HG03520 (cell line): ENCODE measurements at regions not wholly inside any gene's neighbourhood (a gene's known extent, or its start where the extent isn't known, plus 50 kb on each side); places are given as distances from the start of the nearest gene placed in this dataset.
"Not testable (repeated sequence)": the region's sequence is repeated elsewhere in the genome, so short reads cannot be mapped to it uniquely, and the experiment has no call there.

Source experiments
- ATAC-seq: cut with Tn5 transposase; IDR thresholded peaks from one replicate; pipeline ENCODE4 v1.9.1; 2021; ENCODE audit warnings: mild to moderate bottlenecking, moderate library complexity; ENCODE audit not compliant: unreplicated experiment

DNA sequence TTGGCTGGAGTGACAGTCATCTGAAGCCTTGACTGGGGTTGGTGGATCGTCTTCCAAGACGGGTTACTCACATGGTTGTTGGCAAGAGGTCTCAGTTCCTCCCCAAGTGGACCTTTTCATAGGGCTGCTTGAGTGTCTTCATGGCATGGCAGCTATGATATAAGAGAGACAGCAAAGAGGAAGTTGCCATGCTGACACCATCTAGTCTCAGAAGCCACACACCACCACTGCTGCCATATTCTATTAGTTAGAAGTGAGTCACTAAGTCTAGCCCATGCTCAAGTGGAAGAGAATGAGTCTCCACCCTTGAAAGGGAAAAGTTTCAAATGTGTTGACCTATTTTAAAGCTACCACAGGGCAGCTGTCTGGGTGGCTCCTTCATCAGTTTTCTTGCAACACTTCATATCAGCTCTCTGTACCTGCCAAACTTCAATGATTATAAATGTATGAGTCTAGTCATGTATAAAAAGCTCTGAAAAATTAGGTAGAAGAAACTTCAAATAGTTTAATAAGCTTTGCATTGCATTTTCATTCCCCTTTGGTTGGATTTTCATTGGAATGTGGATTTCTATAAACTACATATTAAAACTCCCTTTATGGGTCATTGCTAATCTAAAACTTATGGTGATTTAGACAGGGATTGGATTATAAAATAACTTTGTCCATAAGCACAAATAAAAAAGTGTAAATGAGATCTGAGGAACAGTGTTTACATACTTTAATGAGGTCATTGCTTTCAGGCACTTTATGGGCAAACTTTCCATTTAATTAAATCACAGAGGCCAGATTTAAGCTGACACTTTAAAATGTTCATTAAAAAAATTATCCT lies 68.0 kb upstream of the ATXN3L start:
- ATAC-seq, result no peak

DNA sequence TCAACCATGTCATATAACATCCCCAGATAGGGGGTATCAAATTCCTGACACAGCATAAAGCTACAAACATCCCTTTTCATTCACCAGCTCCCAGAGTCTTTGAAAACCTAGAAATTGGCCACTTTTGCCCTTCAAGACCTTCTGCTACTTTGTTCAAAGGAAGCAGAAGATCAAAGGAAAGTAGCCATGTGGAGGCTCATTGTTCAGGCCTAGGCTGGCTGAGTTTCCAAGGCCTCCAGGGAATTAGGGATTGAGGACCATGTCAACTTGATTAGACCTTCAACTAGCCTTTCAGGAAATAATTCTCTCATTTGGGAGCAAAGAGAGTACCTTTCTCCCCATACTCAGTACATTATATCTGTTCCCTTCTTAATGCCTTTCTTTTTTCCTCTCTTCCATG lies 66.8 kb upstream of the ATXN3L start:
- ATAC-seq, result no peak

DNA sequence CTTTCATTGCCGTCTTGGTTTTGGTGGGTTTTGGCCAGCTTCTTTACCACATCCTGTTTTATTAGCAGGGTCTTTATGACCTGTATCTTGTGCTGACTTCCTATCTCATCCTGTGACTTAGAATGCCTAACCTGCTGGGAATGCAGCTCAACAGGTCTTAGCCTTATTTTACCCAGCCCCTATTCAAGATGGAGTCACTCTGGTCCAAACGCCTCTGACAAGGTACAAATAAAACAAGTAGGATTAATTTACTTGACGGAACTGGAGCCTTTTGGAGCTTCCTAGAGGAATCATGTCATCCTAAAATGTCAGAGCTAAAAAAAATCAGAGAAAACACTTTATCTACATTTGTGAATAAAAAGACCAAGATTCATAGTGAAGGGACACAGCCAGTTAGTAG lies 66.2 kb upstream of the ATXN3L start:
- ATAC-seq, result no peak

DNA sequence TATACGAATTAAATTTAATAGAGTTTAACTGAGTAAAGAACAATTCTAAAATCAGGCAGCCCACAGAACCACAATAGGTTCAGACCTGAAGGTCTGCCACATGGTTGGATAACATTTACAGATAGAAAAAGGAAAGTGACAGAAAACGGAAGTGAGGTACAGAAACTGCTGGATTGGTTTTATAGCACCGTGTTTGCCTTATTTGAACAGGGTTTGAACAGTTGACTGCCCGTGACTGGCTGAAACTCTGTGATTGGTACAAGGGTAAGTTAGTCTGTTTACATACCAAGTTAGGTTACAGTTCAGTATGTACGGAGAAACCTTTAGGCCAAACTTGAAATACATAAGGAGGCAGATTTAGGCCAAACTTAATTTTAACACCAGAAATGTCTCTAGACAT lies 64.1 kb upstream of the ATXN3L start:
- no peak for ATAC-seq

DNA sequence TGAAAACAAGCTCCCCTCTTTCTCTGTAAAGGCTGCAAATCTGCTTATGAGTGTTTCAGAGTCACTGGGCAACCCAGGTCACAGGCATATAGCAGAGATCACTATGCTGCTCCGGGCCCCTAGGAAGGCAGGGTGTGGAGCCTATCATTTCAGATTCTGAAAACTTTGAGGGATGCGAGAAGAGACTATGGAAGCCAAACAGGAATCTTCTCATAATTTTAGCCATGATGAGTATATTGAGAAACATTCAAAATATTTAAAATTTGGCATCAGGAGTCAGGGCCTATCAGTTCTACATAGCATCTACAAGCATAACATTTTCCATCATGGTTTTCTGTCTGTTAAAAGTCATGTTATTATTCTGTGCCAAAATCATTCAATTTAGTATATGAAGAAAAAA lies 61.7 kb upstream of the ATXN3L start:
- ATAC-seq, result no peak

DNA sequence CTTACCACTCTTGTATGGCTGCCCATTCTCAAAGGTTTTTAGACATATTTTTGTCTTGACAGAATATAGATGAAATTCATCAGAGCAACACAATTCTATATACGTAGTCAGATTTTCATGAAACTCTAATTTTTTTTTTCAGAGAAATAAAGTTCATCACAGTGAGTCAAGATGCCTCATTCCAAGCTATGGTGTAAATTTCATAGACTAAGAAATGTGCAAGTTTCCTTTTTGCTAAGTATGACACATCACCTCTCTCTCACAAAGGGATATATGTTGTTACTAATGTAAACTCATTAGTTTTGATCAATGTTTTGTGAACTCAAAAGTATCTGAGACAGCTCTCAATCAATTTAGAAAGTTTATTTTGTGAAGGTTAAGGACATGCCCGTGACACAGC lies 60.4 kb upstream of the ATXN3L start:
- no peak for ATAC-seq

DNA sequence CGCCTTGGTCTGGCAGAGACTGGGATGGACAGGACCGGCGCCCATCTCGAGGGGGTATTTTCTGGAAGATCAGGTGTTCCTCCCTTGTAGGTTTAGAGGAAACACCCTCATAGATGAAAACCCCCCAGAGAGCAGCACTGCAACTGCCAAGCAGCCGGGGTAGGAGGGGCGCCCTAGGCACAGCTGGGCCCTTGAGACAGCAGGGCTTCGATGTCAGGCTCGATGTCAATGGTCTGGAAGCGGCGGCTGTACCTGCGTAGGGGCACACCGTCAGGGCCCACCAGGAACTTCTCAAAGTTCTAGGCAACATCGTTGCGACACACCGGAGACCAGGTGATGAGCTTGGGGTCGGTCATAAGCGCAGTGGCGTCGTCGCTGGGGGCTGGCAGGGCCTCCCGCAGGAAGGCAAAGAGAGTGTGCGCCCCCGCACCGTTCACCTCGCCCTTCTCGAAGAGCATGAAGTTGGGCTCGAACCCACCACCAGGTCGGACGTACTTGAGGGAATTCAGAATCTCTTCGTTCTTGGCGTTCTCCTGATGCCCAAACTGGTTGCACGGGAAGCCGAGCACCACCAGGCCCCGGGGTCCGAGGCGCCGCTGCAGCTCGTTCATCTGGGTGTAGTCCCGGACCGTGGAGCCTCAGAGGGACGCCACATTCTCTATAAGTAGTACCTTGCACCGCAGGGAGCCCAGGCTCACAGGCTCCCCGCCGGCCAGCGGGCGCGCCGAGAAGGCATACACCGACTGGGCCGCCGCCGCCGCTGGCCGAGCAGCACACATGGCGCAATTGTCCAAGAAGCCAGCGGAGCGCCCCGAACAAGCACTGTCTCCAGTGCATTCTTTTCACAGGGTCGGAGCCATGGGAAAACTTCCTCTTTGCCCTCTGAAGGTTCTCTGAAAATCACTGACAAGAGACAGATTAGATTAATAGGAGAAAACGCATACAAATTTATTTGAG lies 59.0 kb upstream of the ATXN3L start:
- not testable (repeated sequence) for ATAC-seq

DNA sequence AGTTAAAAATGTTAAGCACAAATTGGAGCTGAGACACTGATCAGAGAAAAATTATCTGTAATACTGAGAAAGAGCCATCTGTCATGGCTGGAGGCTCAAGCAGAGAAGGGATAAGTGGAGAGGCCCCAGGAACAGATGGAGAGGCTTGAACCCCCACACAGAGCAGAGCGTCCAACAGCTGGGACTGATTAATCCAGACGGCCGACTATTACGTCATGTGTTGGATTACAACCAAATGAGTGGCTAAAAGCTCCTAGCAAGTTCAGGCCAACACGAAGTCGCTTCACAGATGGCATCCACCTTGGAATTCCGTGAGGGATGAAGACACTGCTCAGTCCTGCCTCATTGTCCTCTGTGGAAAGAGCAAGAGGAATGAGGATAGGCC lies 57.7 kb upstream of the ATXN3L start:
- ATAC-seq, result no peak

DNA sequence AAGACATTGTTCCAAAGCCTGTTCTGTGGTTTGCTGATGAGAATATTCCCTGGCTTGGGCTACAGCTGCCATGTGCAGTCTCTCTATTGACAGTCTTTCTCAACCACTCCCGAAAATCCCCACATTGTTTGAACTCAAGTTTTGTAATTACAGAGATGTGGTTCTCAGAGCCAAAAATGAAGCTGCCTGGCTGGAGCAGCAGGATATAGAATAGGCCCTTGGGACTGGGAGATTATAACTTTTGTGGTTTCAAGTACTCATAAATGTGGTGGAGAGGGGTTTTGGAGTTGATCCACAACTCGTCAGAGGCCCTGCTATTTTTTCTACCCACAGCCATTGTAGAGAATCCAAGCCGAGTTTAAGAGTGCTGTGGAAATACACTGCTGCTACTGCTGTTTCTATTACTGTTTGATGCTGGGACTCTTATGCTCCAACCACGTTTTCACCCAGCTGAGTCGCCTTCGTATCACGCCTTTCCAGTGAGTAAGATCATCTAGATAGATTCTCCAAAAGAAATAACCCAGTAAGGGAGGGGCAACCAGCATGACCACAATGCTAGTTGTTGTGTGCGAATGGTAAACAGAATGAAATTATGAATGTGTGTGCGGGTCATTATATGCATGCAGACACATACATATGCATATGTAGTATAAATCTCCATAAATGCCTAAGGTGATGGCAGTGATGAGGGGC lies 57.1 kb upstream of the ATXN3L start:
- no peak for ATAC-seq

DNA sequence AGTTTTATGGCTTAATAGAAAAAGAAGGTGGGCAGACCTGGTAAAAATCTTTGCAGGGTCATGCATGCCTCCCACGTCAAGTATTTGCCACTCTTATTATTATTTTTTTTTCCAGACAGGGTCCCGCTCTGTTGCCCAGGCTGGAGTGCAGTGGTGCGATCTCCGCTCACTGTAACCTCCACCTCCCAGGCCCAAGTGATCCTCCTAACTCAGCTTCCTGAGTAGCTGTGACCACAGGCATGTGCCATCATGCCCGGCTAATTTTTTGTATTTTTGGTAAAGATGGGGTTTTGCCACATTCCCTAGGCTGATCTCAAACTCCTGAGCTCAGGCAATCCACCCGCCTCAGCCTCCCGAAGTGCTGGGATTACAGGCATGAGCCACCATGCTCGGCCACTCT lies 55.7 kb upstream of the ATXN3L start:
- ATAC-seq, result not testable (repeated sequence)

DNA sequence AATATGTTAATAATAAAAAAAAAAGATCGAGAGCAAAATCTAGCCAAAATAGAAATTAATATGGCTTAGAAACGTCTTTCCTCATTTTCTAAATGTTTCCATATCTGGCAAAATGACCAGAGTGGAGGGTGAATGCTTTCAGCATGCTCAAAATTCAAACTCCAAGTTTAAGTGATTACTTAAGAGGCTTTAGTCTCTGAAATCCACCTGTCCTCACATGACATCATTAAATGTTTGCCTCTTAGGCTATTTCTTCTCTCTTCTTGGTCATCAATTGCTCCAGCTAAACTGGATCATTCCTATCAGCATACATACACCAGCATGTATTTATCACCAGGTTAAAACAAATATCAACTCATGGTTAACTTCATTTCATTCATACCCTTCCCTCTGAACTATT lies 54.5 kb upstream of the ATXN3L start:
- ATAC-seq, result no peak

DNA sequence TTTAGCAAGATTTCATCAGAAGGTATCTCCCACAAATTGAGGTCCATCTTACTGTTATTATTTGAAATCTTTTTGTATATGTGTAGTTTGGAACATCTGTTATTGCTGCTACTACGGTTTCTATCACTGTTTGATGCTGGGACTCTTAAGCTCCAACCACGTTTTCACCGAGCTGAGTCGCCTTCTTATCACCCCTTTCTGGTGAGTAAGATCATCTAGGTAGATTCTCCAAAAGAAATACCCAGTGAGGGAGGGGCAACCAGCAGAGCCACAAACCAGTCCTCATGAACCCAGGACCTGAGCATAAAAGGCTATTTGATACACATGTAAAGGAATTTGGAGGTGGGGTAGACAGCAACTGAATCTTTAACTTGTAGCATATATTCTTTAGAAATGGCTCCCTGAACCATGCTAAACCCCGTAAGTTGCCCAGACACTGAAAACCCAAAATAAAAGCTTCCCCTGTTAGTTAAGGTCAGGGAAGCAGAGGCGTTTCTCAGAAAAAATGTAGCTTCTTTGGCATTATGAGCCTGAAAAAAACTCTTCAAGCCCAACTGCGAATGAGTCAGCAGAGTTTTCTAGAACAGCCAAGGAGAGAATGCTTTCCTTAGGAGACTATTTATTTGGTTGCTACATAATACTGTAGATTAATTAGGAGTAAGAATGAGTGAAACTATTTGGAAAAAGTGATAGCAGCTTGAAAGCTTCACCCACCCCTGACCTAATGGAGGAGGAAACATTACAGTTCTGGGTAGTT lies 53.8 kb upstream of the ATXN3L start:
- no peak for ATAC-seq

DNA sequence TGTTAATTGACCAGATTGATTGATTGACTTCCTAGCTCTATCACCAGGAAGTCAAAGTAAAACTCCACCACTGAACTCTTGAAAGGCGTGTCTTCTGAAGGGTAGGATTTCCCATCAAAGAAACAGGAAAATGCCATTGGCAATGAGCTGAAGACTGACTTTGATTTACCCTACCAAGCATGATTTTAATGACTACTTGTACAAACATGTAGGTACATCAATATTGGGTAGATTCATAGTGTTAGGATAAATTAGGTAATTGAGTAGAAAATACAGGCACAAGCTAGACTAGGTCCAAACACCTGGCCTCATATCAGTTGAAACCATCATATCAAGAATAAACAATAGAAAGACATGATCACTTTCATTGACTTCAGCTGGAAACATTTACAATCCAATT lies 53.2 kb upstream of the ATXN3L start:
- no peak for ATAC-seq

DNA sequence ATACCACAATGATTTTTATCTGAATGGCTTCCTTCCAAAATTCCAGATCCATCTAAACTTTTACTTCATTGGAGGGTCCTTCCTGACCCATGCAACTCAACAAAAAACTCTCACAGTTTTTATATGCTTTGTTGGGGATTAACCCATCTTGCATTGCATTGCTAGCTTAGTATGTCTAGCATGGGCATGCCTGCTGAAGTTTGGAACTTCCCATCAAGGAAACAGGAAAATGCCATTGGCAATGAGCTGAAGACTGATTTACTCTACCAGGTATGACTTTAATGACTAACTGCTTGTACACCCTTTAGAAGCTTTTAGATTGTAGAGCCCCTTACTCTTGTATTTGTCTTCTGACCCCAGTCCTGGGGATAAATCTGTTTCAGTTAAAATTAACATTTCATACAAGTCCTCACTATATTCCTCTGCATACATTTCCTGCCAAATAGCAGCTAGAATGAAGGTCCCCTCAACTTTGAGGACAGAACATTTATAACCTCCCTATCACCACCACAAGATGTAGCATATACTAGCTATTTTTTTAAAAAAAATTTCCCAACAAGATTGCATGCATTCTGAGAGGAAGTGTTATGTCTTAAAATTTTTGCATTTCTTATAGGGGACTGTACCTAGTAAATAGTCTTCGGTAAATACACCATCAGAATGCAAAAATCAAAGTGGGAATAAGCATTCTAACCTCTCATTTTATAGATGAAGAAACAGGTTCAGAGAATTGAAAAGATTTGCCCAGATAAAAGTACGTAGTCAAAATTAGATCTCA lies 52.5 kb upstream of the ATXN3L start:
- no peak for ATAC-seq

DNA sequence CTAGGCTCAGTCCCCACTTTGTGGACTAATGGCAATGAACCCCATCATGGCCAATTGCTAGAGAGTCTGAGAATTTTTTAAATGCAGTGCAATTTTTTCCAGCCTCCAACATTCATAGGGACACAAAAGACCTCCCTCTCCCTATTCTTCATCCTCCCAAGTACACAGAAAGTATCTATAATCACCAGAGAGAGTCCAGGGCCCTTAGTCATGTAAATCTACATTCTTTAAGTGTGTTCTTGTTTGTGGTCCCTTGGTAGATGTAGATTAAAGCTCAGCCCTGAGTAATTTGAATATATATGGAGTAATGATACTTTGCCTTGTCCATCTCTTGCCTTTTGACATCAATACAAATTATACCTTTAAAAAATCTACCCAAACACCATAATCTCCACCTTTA lies 51.3 kb upstream of the ATXN3L start:
- ATAC-seq, result no peak

DNA sequence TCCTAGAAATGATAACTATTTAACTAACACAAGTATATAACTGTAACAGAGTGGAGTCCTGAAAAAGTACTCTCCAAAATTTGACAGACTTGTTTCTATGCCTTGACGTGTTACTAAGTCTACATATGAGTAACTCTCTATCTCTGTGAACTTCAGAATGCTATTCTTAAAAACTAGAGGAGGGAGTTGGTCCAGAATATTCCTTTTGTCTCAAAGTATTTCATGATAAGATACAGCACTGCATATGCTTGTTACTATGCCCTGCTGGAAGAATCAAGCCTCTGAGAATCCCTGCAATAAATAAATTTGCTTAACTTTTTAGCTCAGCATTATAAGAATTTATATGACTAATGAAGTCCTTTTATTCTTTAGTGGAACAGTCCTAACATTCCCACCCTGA lies 50.9 kb upstream of the ATXN3L start:
- no peak for ATAC-seq
